Globus pallidus (tissue), 1 donor: ENCODE measurements at regions not wholly inside any gene's neighbourhood (a gene's known extent, or its start where the extent isn't known, plus 50 kb on each side); places are given as distances from the start of the nearest gene placed in this dataset.

ENCODE experiments used
- DNase-seq: peaks from one replicate; pipeline ENCODE4 v3.0.0-alpha.2; 2015; ENCODE audit warnings: low spot score

- no peak for DNase-seq
Observed at GRCh38 chr16:73882033-73882432, 414.6 kb upstream of the PSMD7 start.

GRCh38 chr16:73879621-73880020 lies 417.0 kb upstream of the PSMD7 start:
- DNase-seq, result no peak

GRCh38 chr16:73878611-73879010 lies 418.0 kb upstream of the PSMD7 start:
- peak; percentile 72 for DNase-seq

- DNase-seq, result no peak
Observed at GRCh38 chr16:73877150-73877549, 419.5 kb upstream of the PSMD7 start.

- no peak for DNase-seq
Observed at GRCh38 chr16:73875996-73876690, 420.5 kb upstream of the PSMD7 start.

GRCh38 chr16:73874324-73874723 lies 422.3 kb upstream of the PSMD7 start:
- DNase-seq, result no peak

GRCh38 chr16:73873643-73874042 lies 423.0 kb upstream of the PSMD7 start:
- no peak for DNase-seq

- DNase-seq, result no peak
Observed at GRCh38 chr16:73872856-73873255, 423.8 kb upstream of the PSMD7 start.

- DNase-seq, result no peak
Observed at GRCh38 chr16:73871088-73871733, 425.4 kb upstream of the PSMD7 start.

GRCh38 chr16:73869126-73869525 lies 427.5 kb upstream of the PSMD7 start:
- DNase-seq, result no peak

- DNase-seq, result no peak
Observed at GRCh38 chr16:73864868-73865267, 431.7 kb upstream of the PSMD7 start.

- no peak for DNase-seq
Observed at GRCh38 chr16:73858326-73858725, 438.3 kb upstream of the PSMD7 start.

- DNase-seq, result no peak
Observed at GRCh38 chr16:73853968-73854367, 442.6 kb upstream of the PSMD7 start.

- no peak for DNase-seq
Observed at GRCh38 chr16:73852561-73852960, 444.1 kb upstream of the PSMD7 start.

- no peak for DNase-seq
Observed at GRCh38 chr16:73848993-73849392, 447.6 kb upstream of the PSMD7 start.

- no peak for DNase-seq
Observed at GRCh38 chr16:73847090-73847489, 449.5 kb upstream of the PSMD7 start.

GRCh38 chr16:73846356-73846755 lies 450.3 kb upstream of the PSMD7 start:
- DNase-seq, result peak; percentile 7

- no peak for DNase-seq
Observed at GRCh38 chr16:73846007-73846330, 450.6 kb upstream of the PSMD7 start.

- no peak for DNase-seq
Observed at GRCh38 chr16:73845238-73846006, 451.2 kb upstream of the PSMD7 start.

GRCh38 chr16:73840728-73841127 lies 455.9 kb upstream of the PSMD7 start:
- DNase-seq, result no peak

GRCh38 chr16:73831220-73831619 lies 465.4 kb upstream of the PSMD7 start:
- DNase-seq, result no peak

- DNase-seq, result no peak
Observed at GRCh38 chr16:73823205-73823849, 473.3 kb upstream of the PSMD7 start.
